PC-3 (cell line): ENCODE measurements at regions not wholly inside any gene's neighbourhood (a gene's known extent, or its start where the extent isn't known, plus 50 kb on each side); places are given as distances from the start of the nearest gene placed in this dataset.
A peak's percentile ranks its signal among the peaks of the same experiment; 100 is the strongest.

Experiments used
- ATAC-seq: fragments of 200-7000 bp; cut with Tn5 transposase; 2 replicates; pipeline ENCODE4 v1.9.1; 2020; ENCODE audit warnings: mild to moderate bottlenecking, moderate library complexity
- BruUV-seq: library from RNA; stranded (reverse); fragments of 400-500 nt; replicated peaks from 2 replicates; lab custom pipeline; 2021; lab: Mats Ljungman, UMichigan
- CTCF ChIA-PET: fragments of 300-600 bp; sonication (Branson Sonifier 250); formaldehyde crosslinking; loops from one replicate; lab custom pipeline; 2022; ENCODE audit warnings: antibody characterized with exemption; lab: Charles Lee
- POLR2A ChIA-PET: fragments of 300-600 bp; sonication (Branson Sonifier 250); formaldehyde crosslinking; loops from one replicate; lab custom pipeline; 2022; ENCODE audit warnings: antibody characterized with exemption; ENCODE audit not compliant: unreplicated experiment; lab: Charles Lee
- DNase-seq: peaks from one replicate; pipeline ENCODE4 v3.0.0-alpha.2; 2015
- H2AFZ ChIP-seq: fragments of 300-600 bp; sonication (generic); 2 replicates; pipeline ENCODE4 v1.6.0; 2016; ENCODE audit warnings: antibody characterized with exemption, low read length
- H3F3A ChIP-seq: fragments of 300-600 bp; sonication (generic); one replicate; pipeline ENCODE4 v1.6.0; 2017; ENCODE audit warnings: antibody characterized with exemption, low read length, control low read depth, mild to moderate bottlenecking; ENCODE audit not compliant: unreplicated experiment
- H3K27ac ChIP-seq: fragments of 300-600 bp; sonication (generic); 2 replicates; pipeline ENCODE4 v1.5.1; 2016; ENCODE audit warnings: mild to moderate bottlenecking, low read length
- H3K27me3 ChIP-seq: fragments of 300-600 bp; sonication (generic); 2 replicates; pipeline ENCODE4 v1.6.1; 2016; ENCODE audit warnings: low read length, mixed read lengths
- H3K36me3 ChIP-seq: fragments of 300-600 bp; sonication (generic); 2 replicates; pipeline ENCODE4 v1.6.1; 2016; ENCODE audit warnings: low read depth, mixed run types, low read length, mixed read lengths
- H3K4me1 ChIP-seq: fragments of 300-600 bp; sonication (generic); 2 replicates; pipeline ENCODE4 v1.5.1; 2016; ENCODE audit warnings: low read length; ENCODE audit not compliant: insufficient read depth
- H3K4me2 ChIP-seq: fragments of 300-600 bp; sonication (generic); 2 replicates; pipeline ENCODE4 v1.6.0; 2016; ENCODE audit warnings: low read length
- H3K4me3 ChIP-seq: fragments of 300-600 bp; sonication (generic); 2 replicates; pipeline ENCODE4 v1.5.1; 2016; ENCODE audit warnings: mild to moderate bottlenecking, low read length, mixed read lengths
- H3K79me2 ChIP-seq: fragments of 300-600 bp; sonication (generic); 2 replicates; pipeline ENCODE4 v1.6.1; 2017; ENCODE audit warnings: low read length, mixed read lengths
- H3K9ac ChIP-seq: fragments of 300-600 bp; sonication (generic); 2 replicates; pipeline ENCODE4 v1.6.0; 2016; ENCODE audit warnings: mild to moderate bottlenecking, low read length
- H3K9me2 ChIP-seq: fragments of 300-600 bp; sonication (generic); replicated peaks from 2 replicates; pipeline ENCODE4 v1.6.1; 2016; ENCODE audit warnings: mixed run types, low read length, mixed read lengths
- H3K9me3 ChIP-seq: fragments of 300-600 bp; sonication (generic); 2 replicates; pipeline ENCODE4 v1.6.1; 2016; ENCODE audit warnings: low read length, mixed read lengths
- H4K20me1 ChIP-seq: fragments of 300-600 bp; sonication (generic); 2 replicates; pipeline ENCODE4 v1.6.1; 2016; ENCODE audit warnings: low read length, mixed read lengths
- CTCF ChIP-seq: fragments of 300-600 bp; sonication (generic); conservative IDR thresholded peaks from 2 replicates; pipeline ENCODE4 v1.5.1; 2017; ENCODE audit warnings: antibody characterized with exemption, low read depth, mild to moderate bottlenecking, low read length
- EZH2 ChIP-seq: fragments of 300-600 bp; sonication (generic); IDR thresholded peaks from one replicate; pipeline ENCODE4 v1.6.1; 2017; ENCODE audit warnings: antibody characterized with exemption, mild to moderate bottlenecking, low read length; ENCODE audit not compliant: unreplicated experiment
- EZH2phosphoT487 ChIP-seq: fragments of 300-600 bp; sonication (generic); IDR thresholded peaks from 2 replicates; pipeline ENCODE4 v1.6.1; 2018; ENCODE audit warnings: mild to moderate bottlenecking, antibody characterized with exemption, low read length, borderline replicate concordance
- intact Hi-C: fragments of 100-400 bp; cut with micrococcal nuclease; formaldehyde crosslinking; loops from 2 replicates; pipeline ENCODE4 v1.9.0; 2023

GRCh38 chr4:141807103-141807891 lies 170.9 kb downstream of the IL15 start:
- no peaks in the 10 kb centered on the region for H3K79me2 ChIP-seq
- peak overlapping the region; percentile 42 for H3K4me2 ChIP-seq
- peak overlapping the region; percentile 13; the same call in 1 of the 2 replicates for H3K27ac ChIP-seq
- ATAC-seq (peak; percentile 72), DNase-seq (peak; percentile 69)
- H3K36me3 ChIP-seq = no peaks in the 10 kb centered on the region
- ChIA-PET CTCF (no interaction called here), POLR2A (no interaction called here)
- no TSS peak for BruUV-seq
- H3F3A ChIP-seq = peaks cover 3% of the 10 kb centered on the region
- intact Hi-C loops = no loop called here
- no peak overlapping the region for H2AFZ ChIP-seq
- H3K27me3 ChIP-seq = no peaks in the 10 kb centered on the region
- peaks cover 24% of the 10 kb centered on the region for H3K4me1 ChIP-seq
- no peaks in the 10 kb centered on the region for H3K9me3 ChIP-seq
- H3K9ac ChIP-seq = no peak overlapping the region
- no peaks in the 10 kb centered on the region for H3K9me2 ChIP-seq
- H3K4me3 ChIP-seq = no peak overlapping the region
- H4K20me1 ChIP-seq = no peaks in the 10 kb centered on the region
- no peak for TF ChIP-seq EZH2

- no peak overlapping the region for H3K27ac ChIP-seq
- peaks cover 3% of the 10 kb centered on the region for H3F3A ChIP-seq
- no peak overlapping the region for H3K4me3 ChIP-seq
- peaks cover 19% of the 10 kb centered on the region for H3K4me1 ChIP-seq
- DNase-seq (no peak), ATAC-seq (no peak)
- no peak overlapping the region for H3K9ac ChIP-seq
- CTCF ChIA-PET = no interaction called here
- no peaks in the 10 kb centered on the region for H3K27me3 ChIP-seq
- no peaks in the 10 kb centered on the region for H3K9me2 ChIP-seq
- no TSS peak for BruUV-seq
- no peaks in the 10 kb centered on the region for H3K9me3 ChIP-seq
- intact Hi-C loops = no loop called here
- POLR2A ChIA-PET = no interaction called here
- no peak overlapping the region for H2AFZ ChIP-seq
- H3K36me3 ChIP-seq = no peaks in the 10 kb centered on the region
- H3K79me2 ChIP-seq = no peaks in the 10 kb centered on the region
- no peaks in the 10 kb centered on the region for H4K20me1 ChIP-seq
- TF ChIP-seq EZH2 (no peak), CTCF (no peak), EZH2phosphoT487 (no peak)
- no peak overlapping the region for H3K4me2 ChIP-seq
These were observed 173.8 kb downstream of the IL15 start for GRCh38 chr4:141810038-141810711.

- Histone ChIP-seq H3K9ac (no peak overlapping the region), H3K27me3 (no peaks in the 10 kb centered on the region), H3K4me3 (no peak overlapping the region), H3K27ac (no peak overlapping the region), H3K4me2 (no peak overlapping the region), H3K9me3 (no peaks in the 10 kb centered on the region), H4K20me1 (no peaks in the 10 kb centered on the region), H3K79me2 (no peaks in the 10 kb centered on the region), H2AFZ (no peak overlapping the region), H3K36me3 (no peaks in the 10 kb centered on the region), H3K4me1 (peaks cover 19% of the 10 kb centered on the region), H3K9me2 (no peaks in the 10 kb centered on the region), H3F3A (peaks cover 3% of the 10 kb centered on the region)
- no peak for ATAC-seq
- intact Hi-C loops = no loop called here
- BruUV-seq = no TSS peak
- ChIA-PET CTCF (no interaction called here), POLR2A (no interaction called here)
- peak; percentile 21 for DNase-seq
- TF ChIP-seq EZH2 (no peak), EZH2phosphoT487 (no peak), CTCF (no peak)
These were observed 174.5 kb downstream of the IL15 start for GRCh38 chr4:141810712-141811375.
